ENCODE measurements at regions not wholly inside any gene's neighbourhood (a gene's known extent, or its start where the extent isn't known, plus 50 kb on each side); places are given as distances from the start of the nearest gene placed in this dataset.

- no peaks in the 10 kb centered on the region for H3K27me3 ChIP-seq (ENCODE audit: control insufficient read depth, insufficient read depth, low read length)
- no peaks in the 10 kb centered on the region for H3K36me3 ChIP-seq (ENCODE audit: control insufficient read depth, insufficient read depth, low read length)
- H3K4me1 ChIP-seq = no peaks in the 10 kb centered on the region
- no peaks in the 10 kb centered on the region for H3K9me3 ChIP-seq (ENCODE audit: control insufficient read depth, low read length)
- peak overlapping the region; percentile 2 for H3K4me3 ChIP-seq (ENCODE audit: low read depth, low read length)
- H3K27ac ChIP-seq = no peak overlapping the region
- no peaks in the 10 kb centered on the region for H3K79me2 ChIP-seq
- no peak for TF ChIP-seq CTCF (IDR thresholded peaks at IDR 0.05)
- peak overlapping the region; percentile 43 for H3K4me2 ChIP-seq (ENCODE audit: low read length)
- H3K9ac ChIP-seq = no peak overlapping the region
- no peak overlapping the region for H2AFZ ChIP-seq
Measured at GRCh38 chr22:34587357-34588356, 478.3 kb upstream of the ISX start.

GRCh38 chr22:34588871-34589545 is 476.9 kb upstream of the ISX start:
- no peaks in the 10 kb centered on the region for H3K27me3 ChIP-seq (ENCODE audit: control insufficient read depth, insufficient read depth, low read length)
- no peak overlapping the region for H2AFZ ChIP-seq
- no peaks in the 10 kb centered on the region for H3K4me1 ChIP-seq
- no peak for TF ChIP-seq CTCF (IDR thresholded peaks at IDR 0.05)
- H3K9ac ChIP-seq = no peak overlapping the region
- no peak overlapping the region for H3K4me2 ChIP-seq (ENCODE audit: low read length)
- no peak overlapping the region for H3K4me3 ChIP-seq (ENCODE audit: low read depth, low read length)
- no peaks in the 10 kb centered on the region for H3K36me3 ChIP-seq (ENCODE audit: control insufficient read depth, insufficient read depth, low read length)
- H3K79me2 ChIP-seq = no peaks in the 10 kb centered on the region
- H3K9me3 ChIP-seq (ENCODE audit: control insufficient read depth, low read length) = no peaks in the 10 kb centered on the region
- no peak overlapping the region for H3K27ac ChIP-seq

GRCh38 chr22:34592123-34592740 is 473.7 kb upstream of the ISX start:
- Histone ChIP-seq H3K4me2 (ENCODE audit: low read length) (no peak overlapping the region), H3K9ac (no peak overlapping the region), H3K36me3 (ENCODE audit: control insufficient read depth, insufficient read depth, low read length) (no peaks in the 10 kb centered on the region), H3K9me3 (ENCODE audit: control insufficient read depth, low read length) (no peaks in the 10 kb centered on the region), H3K4me1 (no peaks in the 10 kb centered on the region), H3K27ac (no peak overlapping the region), H3K4me3 (ENCODE audit: low read depth, low read length) (no peak overlapping the region), H3K79me2 (no peaks in the 10 kb centered on the region), H2AFZ (no peak overlapping the region), H3K27me3 (ENCODE audit: control insufficient read depth, insufficient read depth, low read length) (no peaks in the 10 kb centered on the region)
- TF ChIP-seq CTCF (IDR thresholded peaks at IDR 0.05) = no peak

GRCh38 chr22:34599567-34599966 is 466.4 kb upstream of the ISX start:
- TF ChIP-seq CTCF (IDR thresholded peaks at IDR 0.05) = no peak
- Histone ChIP-seq H3K79me2 (no peaks in the 10 kb centered on the region), H3K36me3 (ENCODE audit: control insufficient read depth, insufficient read depth, low read length) (no peaks in the 10 kb centered on the region), H2AFZ (no peak overlapping the region), H3K4me3 (ENCODE audit: low read depth, low read length) (no peak overlapping the region), H3K9ac (no peak overlapping the region), H3K4me1 (no peaks in the 10 kb centered on the region), H3K27ac (no peak overlapping the region), H3K27me3 (ENCODE audit: control insufficient read depth, insufficient read depth, low read length) (no peaks in the 10 kb centered on the region), H3K9me3 (ENCODE audit: control insufficient read depth, low read length) (no peaks in the 10 kb centered on the region), H3K4me2 (ENCODE audit: low read length) (no peak overlapping the region)
